ENCODE measurements at regions not wholly inside any gene's neighbourhood (a gene's known extent, or its start where the extent isn't known, plus 50 kb on each side); places are given as distances from the start of the nearest gene placed in this dataset.

- no peaks in the 10 kb centered on the region for H3K27me3 ChIP-seq (replicated peaks; ENCODE audit: insufficient read depth, low read length)
Observed at GRCh38 chrX:10902001-10902400, 209.1 kb upstream of the HCCS start.

GRCh38 chrX:10903523-10903922 lies 207.6 kb upstream of the HCCS start:
- no peak overlapping the region for H3K9ac ChIP-seq (ENCODE audit: low read length)
- no peak overlapping the region for H3K4me3 ChIP-seq (ENCODE audit: low read length)
- H4K20me1 ChIP-seq (ENCODE audit: insufficient read depth, low read length) = no peaks in the 10 kb centered on the region
- H3K27ac ChIP-seq (ENCODE audit: low read length) = no peak overlapping the region
- H3K79me2 ChIP-seq (ENCODE audit: low read length) = no peaks in the 10 kb centered on the region
- H3K36me3 ChIP-seq (replicated peaks; ENCODE audit: insufficient read depth, low read length) = no peaks in the 10 kb centered on the region
- H3K4me1 ChIP-seq (ENCODE audit: low read length) = peaks cover 14% of the 10 kb centered on the region; the same call in 1 of the 2 replicates
- no peak overlapping the region for H2AFZ ChIP-seq (ENCODE audit: low read length)
- H3K27me3 ChIP-seq (replicated peaks; ENCODE audit: insufficient read depth, low read length) = no peaks in the 10 kb centered on the region
- TF ChIP-seq EZH2phosphoT487 (IDR thresholded peaks at IDR 0.05; ENCODE audit: low read length) = no peak
- TF ChIP-seq EZH2 (optimal IDR thresholded peaks at IDR 0.05; ENCODE audit: low read depth, low read length) = no peak
- TF ChIP-seq CTCF (IDR thresholded peaks at IDR 0.05; ENCODE audit: low read length) = no peak
- H3F3A ChIP-seq (ENCODE audit: insufficient read depth, low read length) = no peaks in the 10 kb centered on the region
- no peak overlapping the region for H3K4me2 ChIP-seq (ENCODE audit: low read depth, low read length)
- H3K9me3 ChIP-seq (replicated peaks; ENCODE audit: insufficient read depth, low read length) = no peaks in the 10 kb centered on the region
- DNase-seq = no peak
- no peaks in the 10 kb centered on the region for H3K9me2 ChIP-seq (replicated peaks; ENCODE audit: insufficient read depth, low read length)

More at GRCh38 chrX:10902001-10902400, 209.1 kb upstream of the HCCS start:
- H3K4me2 ChIP-seq (ENCODE audit: low read depth, low read length) = no peak overlapping the region
- H3K4me1 ChIP-seq (ENCODE audit: low read length) = peaks cover 14% of the 10 kb centered on the region; the same call in 1 of the 2 replicates
- no peak overlapping the region for H2AFZ ChIP-seq (ENCODE audit: low read length)
- DNase-seq = no peak
- H3K4me3 ChIP-seq (ENCODE audit: low read length) = no peak overlapping the region
- no peak overlapping the region for H3K27ac ChIP-seq (ENCODE audit: low read length)
- H3F3A ChIP-seq (ENCODE audit: insufficient read depth, low read length) = no peaks in the 10 kb centered on the region
- TF ChIP-seq CTCF (IDR thresholded peaks at IDR 0.05; ENCODE audit: low read length) (no peak), EZH2 (optimal IDR thresholded peaks at IDR 0.05; ENCODE audit: low read depth, low read length) (no peak), EZH2phosphoT487 (IDR thresholded peaks at IDR 0.05; ENCODE audit: low read length) (no peak)
- H3K9me2 ChIP-seq (replicated peaks; ENCODE audit: insufficient read depth, low read length) = no peaks in the 10 kb centered on the region
- H3K9ac ChIP-seq (ENCODE audit: low read length) = no peak overlapping the region
- H3K79me2 ChIP-seq (ENCODE audit: low read length) = no peaks in the 10 kb centered on the region
- no peaks in the 10 kb centered on the region for H4K20me1 ChIP-seq (ENCODE audit: insufficient read depth, low read length)
- H3K36me3 ChIP-seq (replicated peaks; ENCODE audit: insufficient read depth, low read length) = no peaks in the 10 kb centered on the region
- no peaks in the 10 kb centered on the region for H3K9me3 ChIP-seq (replicated peaks; ENCODE audit: insufficient read depth, low read length)

- peaks cover 14% of the 10 kb centered on the region; the same call in 1 of the 2 replicates for H3K4me1 ChIP-seq (ENCODE audit: low read length)
Observed at GRCh38 chrX:10904220-10904619, 206.9 kb upstream of the HCCS start.

More at GRCh38 chrX:10904220-10904619, 206.9 kb upstream of the HCCS start:
- Histone ChIP-seq H3K9ac (ENCODE audit: low read length) (no peak overlapping the region), H3K4me3 (ENCODE audit: low read length) (no peak overlapping the region), H4K20me1 (ENCODE audit: insufficient read depth, low read length) (no peaks in the 10 kb centered on the region), H3K9me2 (replicated peaks; ENCODE audit: insufficient read depth, low read length) (no peaks in the 10 kb centered on the region), H3F3A (ENCODE audit: insufficient read depth, low read length) (no peaks in the 10 kb centered on the region), H3K4me2 (ENCODE audit: low read depth, low read length) (no peak overlapping the region), H2AFZ (ENCODE audit: low read length) (no peak overlapping the region), H3K27me3 (replicated peaks; ENCODE audit: insufficient read depth, low read length) (no peaks in the 10 kb centered on the region), H3K36me3 (replicated peaks; ENCODE audit: insufficient read depth, low read length) (no peaks in the 10 kb centered on the region), H3K79me2 (ENCODE audit: low read length) (no peaks in the 10 kb centered on the region), H3K27ac (ENCODE audit: low read length) (no peak overlapping the region), H3K9me3 (replicated peaks; ENCODE audit: insufficient read depth, low read length) (no peaks in the 10 kb centered on the region)
- TF ChIP-seq CTCF (IDR thresholded peaks at IDR 0.05; ENCODE audit: low read length) = no peak
- TF ChIP-seq EZH2phosphoT487 (IDR thresholded peaks at IDR 0.05; ENCODE audit: low read length) = no peak
- no peak for TF ChIP-seq EZH2 (optimal IDR thresholded peaks at IDR 0.05; ENCODE audit: low read depth, low read length)
- no peak for DNase-seq
